HEK293 (cell line): ENCODE measurements at regions not wholly inside any gene's neighbourhood (a gene's known extent, or its start where the extent isn't known, plus 50 kb on each side); places are given as distances from the start of the nearest gene placed in this dataset.

Experiments used
- AEBP2 ChIP-seq: fragments of 450-650 bp; formaldehyde crosslinking; IDR thresholded peaks from 2 replicates; pipeline ENCODE4 v1.5.1; 2016; ENCODE audit warnings: missing biosample characterization, missing genetic modification characterization, borderline replicate concordance
- BCL11B ChIP-seq: fragments of 450-650 bp; formaldehyde crosslinking; IDR thresholded peaks from 2 replicates; pipeline ENCODE4 v1.5.1; 2016; ENCODE audit warnings: low read depth, missing biosample characterization, missing genetic modification characterization
- FEZF1 ChIP-seq: fragments of 450-650 bp; formaldehyde crosslinking; IDR thresholded peaks from 2 replicates; pipeline ENCODE4 v1.5.1; 2016; ENCODE audit warnings: missing biosample characterization, missing genetic modification characterization
- GFI1B ChIP-seq: fragments of 450-650 bp; formaldehyde crosslinking; IDR thresholded peaks from 2 replicates; pipeline ENCODE4 v1.5.1; 2016; ENCODE audit warnings: missing biosample characterization, missing genetic modification characterization
- GLIS1 ChIP-seq: fragments of 450-650 bp; formaldehyde crosslinking; IDR thresholded peaks from 2 replicates; pipeline ENCODE4 v1.5.1; 2016; ENCODE audit warnings: missing biosample characterization, missing genetic modification characterization
- HOXA7 ChIP-seq: sonication (generic); formaldehyde crosslinking; IDR thresholded peaks from 2 replicates; pipeline ENCODE4 v1.8.1; 2022; ENCODE audit warnings: missing genetic modification reagents, borderline replicate concordance
- KLF1 ChIP-seq: fragments of 450-650 bp; formaldehyde crosslinking; IDR thresholded peaks from 2 replicates; pipeline ENCODE4 v1.5.1; 2016; ENCODE audit warnings: missing biosample characterization, missing genetic modification characterization
- KLF17 ChIP-seq: fragments of 450-650 bp; formaldehyde crosslinking; IDR thresholded peaks from 2 replicates; pipeline ENCODE4 v1.5.1; 2016; ENCODE audit warnings: missing biosample characterization, missing genetic modification characterization
- KLF7 ChIP-seq: fragments of 450-650 bp; formaldehyde crosslinking; IDR thresholded peaks from 2 replicates; pipeline ENCODE4 v1.5.1; 2016; ENCODE audit warnings: missing biosample characterization, missing genetic modification characterization, borderline replicate concordance
- PATZ1 ChIP-seq: fragments of 450-650 bp; formaldehyde crosslinking; IDR thresholded peaks from 2 replicates; pipeline ENCODE4 v1.5.1; 2016; ENCODE audit warnings: missing biosample characterization, missing genetic modification characterization
- PBX3 ChIP-seq: sonication (generic); formaldehyde crosslinking; IDR thresholded peaks from 2 replicates; pipeline ENCODE4 v1.8.1; 2022; ENCODE audit warnings: mild to moderate bottlenecking, moderate library complexity, missing genetic modification reagents
- REST ChIP-seq: fragments of 450-650 bp; formaldehyde crosslinking; IDR thresholded peaks from 2 replicates; pipeline ENCODE4 v1.5.1; 2016; ENCODE audit warnings: missing biosample characterization, missing genetic modification characterization
- SP2 ChIP-seq: fragments of 450-650 bp; formaldehyde crosslinking; IDR thresholded peaks from 2 replicates; pipeline ENCODE4 v1.5.1; 2016; ENCODE audit warnings: missing biosample characterization, missing genetic modification characterization
- ZBTB1 ChIP-seq: fragments of 450-650 bp; formaldehyde crosslinking; IDR thresholded peaks from 2 replicates; pipeline ENCODE4 v1.5.1; 2016; ENCODE audit warnings: missing biosample characterization, missing genetic modification characterization
- ZBTB26 ChIP-seq: fragments of 450-650 bp; formaldehyde crosslinking; optimal IDR thresholded peaks from 2 replicates; pipeline ENCODE3; 2016; ENCODE audit warnings: missing biosample characterization, mild to moderate bottlenecking, missing genetic modification characterization
- ZFP3 ChIP-seq: fragments of 450-650 bp; formaldehyde crosslinking; IDR thresholded peaks from 2 replicates; pipeline ENCODE4 v1.5.1; 2016; ENCODE audit warnings: low read depth, missing biosample characterization, missing genetic modification characterization
- ZNF148 ChIP-seq: fragments of 450-650 bp; formaldehyde crosslinking; IDR thresholded peaks from 2 replicates; pipeline ENCODE4 v1.5.0; 2017; ENCODE audit warnings: missing biosample characterization, missing genetic modification characterization, borderline replicate concordance
- ZNF19 ChIP-seq: fragments of 450-650 bp; formaldehyde crosslinking; IDR thresholded peaks from 2 replicates; pipeline ENCODE4; 2016; ENCODE audit warnings: missing biosample characterization, missing genetic modification characterization, low read depth
- ZNF223 ChIP-seq: fragments of 450-650 bp; formaldehyde crosslinking; IDR thresholded peaks from 2 replicates; pipeline ENCODE4 v1.5.1; 2016; ENCODE audit warnings: missing biosample characterization, missing genetic modification characterization
- ZNF362 ChIP-seq: fragments of 450-650 bp; formaldehyde crosslinking; IDR thresholded peaks from 2 replicates; pipeline ENCODE4 v1.5.1; 2016; ENCODE audit warnings: missing biosample characterization, missing genetic modification characterization
- ZNF426 ChIP-seq: fragments of 450-650 bp; formaldehyde crosslinking; IDR thresholded peaks from 2 replicates; pipeline ENCODE4 v1.5.1; 2017; ENCODE audit warnings: missing biosample characterization, missing genetic modification characterization, mild to moderate bottlenecking, inconsistent platforms, moderate library complexity
- ZNF639 ChIP-seq: fragments of 450-650 bp; formaldehyde crosslinking; IDR thresholded peaks from 2 replicates; pipeline ENCODE4 v1.5.1; 2016; ENCODE audit warnings: missing biosample characterization, missing genetic modification characterization
- ZNF658 ChIP-seq: fragments of 450-650 bp; formaldehyde crosslinking; IDR thresholded peaks from 2 replicates; pipeline ENCODE4; 2016; ENCODE audit warnings: missing biosample characterization, missing genetic modification characterization
- ZNF830 ChIP-seq: fragments of 450-650 bp; IDR thresholded peaks from 2 replicates; pipeline ENCODE4 v1.5.0; 2018; ENCODE audit warnings: missing biosample characterization, missing genetic modification characterization, low read depth, mild to moderate bottlenecking, moderate library complexity

GRCh38 chr5:154583671-154584177 is 105.7 kb upstream of the HAND1 start (continued):
- TF ChIP-seq REST (tag by site-specific recombination) (no peak), BCL11B (tag by site-specific recombination) (no peak), ZNF362 (no peak), ZNF19 (tag by site-specific recombination) (no peak), PBX3 (CRISPR knock-in tag) (no peak), ZNF223 (no peak), PATZ1 (tag by site-specific recombination) (no peak), ZNF658 (tag by site-specific recombination) (no peak), FEZF1 (tag by site-specific recombination) (no peak), KLF7 (tag by site-specific recombination) (no peak), GFI1B (tag by site-specific recombination) (no peak), KLF1 (tag by site-specific recombination) (peak; percentile 99), GLIS1 (tag by site-specific recombination) (peak; percentile 79), ZBTB26 (tag by site-specific recombination) (no peak), ZBTB1 (tag by site-specific recombination) (no peak), ZNF148 (no peak), AEBP2 (tag by site-specific recombination) (no peak), ZNF426 (tag by site-specific recombination) (no peak), KLF17 (tag by site-specific recombination) (peak; percentile 90), ZNF639 (tag by site-specific recombination) (no peak), ZNF830 (tag by site-specific recombination) (no peak), ZFP3 (tag by site-specific recombination) (no peak), SP2 (tag by site-specific recombination) (no peak), HOXA7 (CRISPR knock-in tag) (no peak)
